ENCODE measurements at regions not wholly inside any gene's neighbourhood (a gene's known extent, or its start where the extent isn't known, plus 50 kb on each side); places are given as distances from the start of the nearest gene placed in this dataset.
"Not testable (repeated sequence)": the region's sequence is repeated elsewhere in the genome, so short reads cannot be mapped to it uniquely, and the experiment has no call there.

- no peak for DNase-seq
Measured at GRCh38 chr5:163022582-163023128, 414.7 kb upstream of the CCNG1 start.

DNA sequence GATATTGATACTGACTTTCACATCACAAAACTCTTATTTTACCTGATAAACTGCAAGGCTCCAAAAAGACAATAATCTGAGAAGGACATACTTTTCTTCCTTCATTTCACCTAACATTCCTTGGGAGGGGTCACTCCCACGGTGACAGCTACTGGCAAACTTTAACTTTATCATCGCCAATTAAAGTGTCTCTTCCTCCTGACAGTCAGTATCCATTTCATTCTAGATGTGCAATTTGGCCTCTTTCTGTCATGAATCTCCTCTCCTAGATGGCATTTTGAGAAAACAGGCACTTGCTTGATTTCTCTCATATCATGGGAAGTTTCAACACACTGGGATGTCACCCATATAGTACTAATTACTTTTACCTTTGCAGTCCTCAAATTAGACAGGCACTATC lies 413.5 kb upstream of the CCNG1 start:
- no peak for DNase-seq

DNA sequence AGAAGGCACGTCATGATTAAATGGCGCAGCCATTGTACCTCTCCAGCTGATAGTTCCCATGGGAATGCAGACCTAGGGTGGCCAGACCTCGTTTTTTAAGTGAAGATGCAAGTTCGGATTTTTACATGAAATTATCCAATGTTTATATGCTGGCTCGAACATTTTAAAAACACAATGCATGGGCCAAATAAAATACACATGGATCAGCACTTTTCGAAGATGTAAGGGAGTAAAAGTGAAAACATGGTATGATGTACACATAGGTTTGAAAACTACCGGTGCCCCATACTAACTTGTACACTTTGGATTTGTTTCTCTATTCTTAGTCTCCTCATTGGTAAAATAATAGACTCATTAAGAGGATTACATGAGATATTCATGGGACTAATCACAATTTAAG lies 412.5 kb upstream of the CCNG1 start:
- DNase-seq: no peak

DNA sequence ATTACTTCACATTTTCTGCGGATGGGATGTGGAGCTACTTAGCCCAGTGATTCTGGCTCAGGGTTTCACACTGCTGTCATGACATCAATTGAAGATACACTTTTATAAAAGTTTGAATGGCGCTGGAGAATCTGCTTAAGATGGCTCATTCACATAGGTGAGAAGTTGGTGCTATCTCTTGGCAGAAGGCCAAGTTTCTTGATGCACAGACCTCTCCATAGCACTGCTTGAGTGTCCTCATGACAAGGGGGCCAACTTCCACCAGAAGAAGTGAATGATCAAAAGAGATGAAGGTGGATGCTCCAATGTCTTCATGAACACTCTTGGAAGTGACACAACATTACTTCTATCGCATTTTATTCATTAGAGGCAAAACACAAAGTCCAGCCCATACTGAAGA lies 403.7 kb upstream of the CCNG1 start:
- no peak for DNase-seq

DNA sequence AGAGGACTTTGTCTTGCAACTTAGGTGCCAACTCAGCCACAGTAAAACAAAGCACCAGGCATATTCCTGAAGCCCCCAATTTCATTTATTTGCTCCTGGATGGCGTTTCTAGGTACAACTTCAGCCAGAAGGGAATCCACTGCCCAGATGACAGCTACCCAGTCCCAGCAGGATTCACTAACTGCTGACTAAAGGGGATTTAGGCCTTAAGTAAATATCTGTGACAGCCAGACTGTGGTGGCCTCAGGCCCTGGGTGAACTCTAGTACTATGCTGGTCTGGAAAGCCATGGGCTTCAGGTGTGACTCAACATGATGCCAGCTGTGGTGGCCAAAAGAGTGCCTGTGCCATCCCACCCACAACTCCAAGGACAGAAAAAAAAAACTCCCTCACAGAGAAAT lies 396.1 kb upstream of the CCNG1 start:
- DNase-seq: no peak

DNA sequence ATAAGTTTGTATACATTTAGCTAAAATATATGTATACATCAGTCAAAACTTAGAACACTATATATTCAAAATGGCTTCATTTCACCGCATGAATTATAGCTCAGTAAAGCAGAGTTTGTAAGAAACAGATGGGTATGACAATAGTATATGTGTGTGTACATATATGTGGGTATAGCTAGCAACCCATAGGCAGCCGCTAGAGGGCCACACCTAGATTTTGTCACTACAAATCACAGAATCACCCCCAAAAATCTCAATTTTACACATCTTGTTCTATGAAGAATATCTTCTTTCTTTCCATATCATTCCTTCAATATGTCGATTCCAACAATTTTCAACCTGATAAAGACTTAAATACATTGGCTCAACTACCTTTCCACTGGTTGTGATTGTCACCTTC lies 357.8 kb upstream of the CCNG1 start:
- peak in 1 of 2 donors; percentile 5 for DNase-seq

- DNase-seq: no peak
Measured at GRCh38 chr5:163089230-163089629, 348.2 kb upstream of the CCNG1 start.

DNA sequence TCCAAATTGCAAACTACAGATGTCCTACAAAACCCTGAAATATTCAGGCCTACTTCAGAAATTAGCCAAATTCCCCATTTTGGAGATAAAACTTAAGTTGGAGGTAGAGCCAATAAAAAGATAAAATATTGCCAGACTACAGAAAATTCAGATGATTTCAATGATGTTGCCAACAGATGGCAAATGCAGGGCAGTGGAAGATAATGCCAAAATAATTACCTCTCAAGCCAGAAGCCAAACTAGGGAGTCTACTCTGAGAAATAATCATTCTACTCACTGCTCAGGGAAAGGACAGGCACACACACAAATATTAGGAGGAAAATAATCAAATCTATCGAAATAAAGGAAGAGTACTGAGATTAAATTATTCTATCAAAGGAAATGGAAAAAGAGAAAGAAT lies 347.5 kb upstream of the CCNG1 start:
- DNase-seq: no peak

- DNase-seq: no peak
Measured at GRCh38 chr5:163094492-163095180, 342.8 kb upstream of the CCNG1 start.

GRCh38 chr5:163104464-163104863 lies 332.9 kb upstream of the CCNG1 start:
- DNase-seq: no peak

DNA sequence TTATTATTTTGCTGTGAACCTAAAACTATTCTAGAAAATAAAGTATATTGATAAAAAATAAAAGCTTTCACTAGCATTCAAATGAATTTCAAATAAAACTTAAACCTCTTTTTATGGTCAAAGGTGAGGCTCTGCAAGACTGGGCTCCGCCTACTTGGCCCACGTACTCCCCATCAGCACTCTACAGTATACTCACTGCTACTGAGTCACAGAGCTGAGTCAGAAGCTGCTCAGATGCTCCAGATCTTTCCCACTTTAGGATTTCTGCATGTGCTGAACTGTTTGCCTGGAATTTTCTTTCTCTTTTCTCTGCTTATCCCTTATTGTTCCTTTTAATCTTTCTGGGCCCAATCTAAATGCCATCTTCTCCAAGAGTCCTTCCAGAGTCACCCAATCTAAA lies 331.9 kb upstream of the CCNG1 start:
- no peak for DNase-seq

GRCh38 chr5:163106098-163106497 lies 331.3 kb upstream of the CCNG1 start:
- DNase-seq: no peak

- no peak for DNase-seq
Measured at GRCh38 chr5:163108351-163108750, 329.0 kb upstream of the CCNG1 start.

- no peak for DNase-seq
Measured at GRCh38 chr5:163115011-163115410, 322.4 kb upstream of the CCNG1 start.

GRCh38 chr5:163116618-163117017 lies 320.8 kb upstream of the CCNG1 start:
- not testable (repeated sequence) for DNase-seq

DNA sequence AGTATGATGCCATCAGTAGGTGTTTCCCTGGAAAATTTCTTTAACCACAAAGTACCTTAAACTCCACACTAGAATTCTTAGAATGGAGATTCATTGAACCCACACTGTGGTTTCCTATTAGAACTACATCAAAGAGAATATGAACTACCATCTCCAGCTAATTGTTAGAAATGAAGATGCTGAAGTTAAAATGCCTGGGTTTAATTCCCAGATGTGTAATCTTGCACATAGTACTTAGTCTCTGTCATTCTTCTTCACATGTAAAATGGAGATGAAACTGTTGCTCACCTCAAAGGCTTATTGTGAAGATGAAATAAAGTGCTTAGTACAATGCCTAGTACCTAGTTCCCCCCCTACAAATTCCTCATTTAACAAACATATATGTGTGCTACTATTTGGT lies 303.3 kb upstream of the CCNG1 start:
- no peak for DNase-seq

DNA sequence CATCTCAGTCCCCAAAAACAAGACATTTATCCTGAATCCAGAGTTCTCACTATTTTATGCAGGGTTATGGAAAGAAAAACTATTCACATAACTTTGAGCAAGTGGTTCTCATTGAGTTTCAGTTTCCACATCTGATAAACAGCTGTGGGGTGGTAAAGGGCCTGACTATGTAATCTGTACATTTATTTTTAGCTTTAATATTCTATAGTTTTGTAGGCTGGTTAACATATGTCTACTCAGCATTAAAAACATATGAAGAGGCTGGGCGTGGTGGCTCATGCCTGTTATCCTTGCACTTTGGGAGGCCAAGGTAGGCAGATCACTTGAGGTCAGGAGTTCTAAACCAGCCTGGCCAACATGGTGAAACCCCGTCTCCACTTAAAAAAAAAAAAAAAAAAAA lies 301.5 kb upstream of the CCNG1 start:
- DNase-seq: no peak

DNA sequence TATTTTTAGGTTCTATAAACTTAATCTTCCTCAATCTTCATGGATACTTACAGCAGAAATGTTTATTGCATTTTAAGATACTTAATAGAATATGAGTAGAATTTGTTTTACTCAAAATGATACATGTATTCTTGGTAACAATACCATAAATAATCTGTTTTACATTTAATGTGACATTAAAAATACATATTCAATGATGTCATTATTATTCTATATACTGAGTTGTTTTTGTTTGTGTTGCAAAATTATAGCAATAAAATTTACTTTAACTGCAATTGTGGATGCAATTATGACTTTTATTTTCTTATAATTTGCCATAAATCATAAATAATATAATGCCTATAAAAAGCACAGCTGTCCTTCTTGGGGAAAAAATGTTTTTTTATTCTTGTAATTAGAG lies 275.9 kb upstream of the CCNG1 start:
- DNase-seq: no peak

- DNase-seq: no peak
Measured at GRCh38 chr5:163162645-163163044, 274.8 kb upstream of the CCNG1 start.

- no peak for DNase-seq
Measured at GRCh38 chr5:163163858-163164257, 273.5 kb upstream of the CCNG1 start.

GRCh38 chr5:163165277-163165676 lies 272.1 kb upstream of the CCNG1 start:
- DNase-seq: no peak

DNA sequence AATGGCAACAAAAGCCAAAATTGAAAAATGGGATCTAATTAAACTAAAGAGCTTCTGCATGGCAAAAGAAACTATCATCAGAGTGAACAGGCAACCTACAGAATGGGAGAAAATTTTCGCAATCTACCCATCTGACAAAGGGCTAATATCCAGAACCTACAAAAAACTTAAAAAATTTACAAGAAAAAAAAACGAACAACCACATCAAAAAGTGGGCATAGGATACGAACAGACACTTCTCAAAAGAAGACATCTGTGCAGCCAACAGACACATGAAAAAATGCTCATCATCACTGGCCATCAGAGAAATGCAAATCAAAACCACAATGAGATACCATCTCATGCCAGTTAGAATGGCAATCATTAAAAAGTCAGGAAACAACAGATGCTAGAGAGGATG lies 267.2 kb upstream of the CCNG1 start:
- DNase-seq: not testable (repeated sequence)

DNA sequence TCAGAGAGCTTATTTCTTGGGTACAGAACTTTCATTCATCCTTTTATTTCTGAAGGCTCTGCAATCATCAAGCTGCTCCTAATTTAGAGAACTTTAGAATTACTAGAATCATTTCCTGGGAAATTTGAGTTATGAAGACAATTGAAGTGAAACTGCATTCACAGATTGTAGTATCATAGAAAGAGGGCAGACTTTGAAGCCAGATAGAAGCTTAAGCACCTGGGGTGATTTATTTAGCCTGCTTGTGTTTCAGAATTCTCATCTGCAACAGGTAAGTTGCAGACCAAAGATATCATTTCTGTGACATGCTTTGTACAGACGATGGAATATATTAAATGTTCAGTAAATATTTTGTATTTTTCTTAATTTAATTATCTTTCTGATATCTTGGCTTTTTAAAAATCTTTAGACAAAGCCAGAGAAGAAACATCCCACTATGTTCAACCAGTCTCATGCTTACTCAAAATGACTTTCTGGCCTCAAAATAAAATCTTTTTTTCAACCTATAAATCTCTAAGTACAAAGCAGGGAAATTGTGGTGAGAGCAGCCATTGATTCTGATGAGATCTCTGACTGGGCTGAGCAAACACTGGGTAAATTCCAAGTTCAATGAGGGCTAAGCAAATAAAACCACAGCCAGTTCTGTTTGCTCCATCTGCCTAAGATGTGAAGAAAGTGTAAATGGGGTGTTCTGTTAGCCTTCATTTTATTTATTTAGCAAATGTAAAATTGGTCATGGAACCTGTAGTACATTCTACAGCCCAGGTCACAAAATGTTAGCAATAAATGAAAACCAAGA lies 264.7 kb upstream of the CCNG1 start:
- DNase-seq: no peak

- DNase-seq: no peak
Measured at GRCh38 chr5:163177971-163178370, 259.4 kb upstream of the CCNG1 start.
